Stimulated activated CD8-positive, alpha-beta memory T cell treated with anti-CD3 and anti-CD28 coated beads, Interleukin-4, amount 100 ng/mL, for 1 hour (primary cell): ENCODE measurements at regions not wholly inside any gene's neighbourhood (a gene's known extent, or its start where the extent isn't known, plus 50 kb on each side); places are given as distances from the start of the nearest gene placed in this dataset.

Experiments used
- DNase-seq, 2 donors: peaks; one replicate each; pipeline ENCODE4 v3.0.0-alpha.2; 2020; ENCODE audit warnings: low read depth in 2 of 2, low spot score in 1 of 2

- DNase-seq: no peak
Observed at GRCh38 chr1:228867108-228867950, 132.1 kb downstream of the RHOU start.

- DNase-seq: no peak
Observed at GRCh38 chr1:228867951-228868730, 132.9 kb downstream of the RHOU start.

GRCh38 chr1:228868731-228869024 lies 133.4 kb downstream of the RHOU start:
- DNase-seq: no peak

GRCh38 chr1:228869312-228869824 lies 134.1 kb downstream of the RHOU start:
- no peak for DNase-seq

- no peak for DNase-seq
Observed at GRCh38 chr1:228870041-228870713, 134.9 kb downstream of the RHOU start.

- no peak for DNase-seq
Observed at GRCh38 chr1:228871314-228872061, 136.2 kb downstream of the RHOU start.

GRCh38 chr1:228872080-228872479 lies 136.8 kb downstream of the RHOU start:
- DNase-seq: no peak

GRCh38 chr1:228873709-228874108 lies 138.4 kb downstream of the RHOU start:
- no peak for DNase-seq

GRCh38 chr1:228875741-228876140 lies 140.5 kb downstream of the RHOU start:
- DNase-seq: no peak

- no peak for DNase-seq
Observed at GRCh38 chr1:228876187-228876586, 140.9 kb downstream of the RHOU start.

- no peak for DNase-seq
Observed at GRCh38 chr1:228879164-228879563, 143.9 kb downstream of the RHOU start.

GRCh38 chr1:228882041-228882770 lies 146.9 kb downstream of the RHOU start:
- DNase-seq: no peak

GRCh38 chr1:228882771-228883450 lies 147.6 kb downstream of the RHOU start:
- no peak for DNase-seq

GRCh38 chr1:228883535-228883934 lies 148.3 kb downstream of the RHOU start:
- no peak for DNase-seq

GRCh38 chr1:228884196-228884595 lies 148.9 kb downstream of the RHOU start:
- no peak for DNase-seq

- DNase-seq: no peak
Observed at GRCh38 chr1:228884615-228885566, 149.6 kb downstream of the RHOU start.

GRCh38 chr1:228885845-228886244 lies 150.6 kb downstream of the RHOU start:
- DNase-seq: no peak

- no peak for DNase-seq
Observed at GRCh38 chr1:228887101-228887500, 151.8 kb downstream of the RHOU start.

GRCh38 chr1:228887960-228888359 lies 152.7 kb downstream of the RHOU start:
- DNase-seq: no peak
